ENCODE measurements at regions not wholly inside any gene's neighbourhood (a gene's known extent, or its start where the extent isn't known, plus 50 kb on each side); places are given as distances from the start of the nearest gene placed in this dataset.

DNA sequence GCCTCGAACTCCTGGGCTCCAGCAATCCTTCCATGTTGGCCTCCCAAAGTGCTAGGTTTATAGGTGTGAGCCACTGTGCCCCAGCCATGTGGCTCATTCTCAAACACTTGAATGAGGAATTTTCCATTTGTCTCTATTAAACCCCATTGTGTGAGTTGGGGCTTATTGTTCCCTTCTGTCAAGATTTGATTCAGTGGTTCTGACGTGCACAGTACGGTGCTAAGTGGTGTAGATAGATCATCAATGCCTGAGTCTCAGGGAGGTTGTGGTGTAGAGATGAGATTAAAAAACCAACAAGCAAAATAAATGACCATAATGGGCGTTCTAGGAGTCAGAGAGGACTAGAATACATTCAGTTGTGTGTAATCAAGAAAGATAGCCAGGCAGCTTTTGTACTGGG lies 335.6 kb downstream of the PRL start:
- Mint-ChIP-seq H3K27me3 (ENCODE audit: low read depth) (peaks cover 1% of the 10 kb centered on the region), H3K9me3 (ENCODE audit: insufficient read depth) (no peaks in the 10 kb centered on the region), H3K36me3 (ENCODE audit: low read depth) (no peaks in the 10 kb centered on the region), H3K4me3 (no peak overlapping the region), H3K4me1 (ENCODE audit: low read depth) (peaks cover 5% of the 10 kb centered on the region), H3K27ac (no peak overlapping the region)
- DNase-seq (no peak), ATAC-seq (no peak)
- ChIA-PET CTCF (interaction anchor here (1.1 kb wide), 1 partner anchor 366 kb away, joined by 3 read pairs; no protein-coding TSS in a partner anchor), POLR2A (no interaction called here)

DNA sequence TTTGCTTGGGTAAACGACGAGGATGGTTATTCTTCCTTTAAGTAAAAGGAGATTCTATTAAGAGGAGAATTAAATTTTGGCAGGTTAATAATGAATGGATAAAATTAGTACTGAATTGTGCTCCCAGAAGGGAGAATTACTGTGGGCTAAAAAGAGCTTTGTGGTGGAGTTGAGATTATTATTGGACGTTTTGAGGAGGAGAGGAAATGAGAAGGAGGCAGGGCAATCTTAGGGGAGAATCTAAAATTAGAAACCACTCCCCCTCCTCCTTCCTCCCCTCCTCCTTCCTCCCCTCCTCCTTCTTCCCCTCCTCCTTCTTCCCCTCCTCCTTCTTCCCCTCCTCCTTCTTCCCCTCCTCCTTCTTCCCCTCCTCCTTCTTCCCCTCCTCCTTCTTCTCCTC lies 331.8 kb downstream of the PRL start:
- Mint-ChIP-seq H3K4me1 (ENCODE audit: low read depth) (peaks cover 5% of the 10 kb centered on the region), H3K36me3 (ENCODE audit: low read depth) (no peaks in the 10 kb centered on the region), H3K4me3 (no peak overlapping the region), H3K9me3 (ENCODE audit: insufficient read depth) (no peaks in the 10 kb centered on the region), H3K27ac (no peak overlapping the region), H3K27me3 (ENCODE audit: low read depth) (peaks cover 1% of the 10 kb centered on the region)
- POLR2A ChIA-PET: no interaction called here
- ATAC-seq (no peak), DNase-seq (no peak)
- CTCF ChIA-PET: interaction anchor here (0.6 kb wide), 1 partner anchor 65 kb away, joined by 3 read pairs; no protein-coding TSS in a partner anchor

DNA sequence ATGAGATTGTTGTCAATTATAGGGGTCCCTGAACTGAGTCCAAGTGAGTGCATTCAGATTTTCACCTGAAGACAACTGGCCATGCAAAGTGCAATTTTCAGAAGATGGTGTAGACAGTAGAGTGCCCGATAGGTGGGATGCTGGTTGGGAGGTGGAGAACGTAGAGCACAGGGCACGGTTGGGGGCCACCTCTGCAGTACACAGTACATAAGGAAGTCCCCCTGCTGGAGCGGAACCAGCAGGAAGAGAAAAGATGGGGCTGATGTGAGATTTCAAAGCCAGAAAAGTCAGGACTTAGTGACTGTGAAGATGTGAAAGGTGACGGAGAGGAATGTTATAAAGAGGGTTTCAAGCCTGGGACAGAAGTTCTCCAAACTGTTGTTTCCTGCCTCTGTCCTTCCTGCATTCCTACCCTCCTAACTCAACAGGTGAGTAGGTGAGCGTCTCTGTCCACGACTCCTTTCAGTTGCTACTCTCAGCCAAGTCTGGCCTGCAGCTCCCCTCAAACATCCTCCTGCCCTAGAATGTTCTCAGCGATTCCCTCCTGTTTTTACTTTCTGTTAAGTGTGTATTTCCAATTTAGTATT lies 330.8 kb downstream of the PRL start:
- H3K36me3 Mint-ChIP-seq (ENCODE audit: low read depth): no peaks in the 10 kb centered on the region
- POLR2A ChIA-PET: no interaction called here
- H3K27me3 Mint-ChIP-seq (ENCODE audit: low read depth): peaks cover 1% of the 10 kb centered on the region
- CTCF ChIA-PET: no interaction called here
- H3K9me3 Mint-ChIP-seq (ENCODE audit: insufficient read depth): no peaks in the 10 kb centered on the region
- no peak overlapping the region for H3K27ac Mint-ChIP-seq
- ATAC-seq: no peak
- no peak overlapping the region for H3K4me3 Mint-ChIP-seq
- H3K4me1 Mint-ChIP-seq (ENCODE audit: low read depth): peaks cover 5% of the 10 kb centered on the region
- no peak for DNase-seq

DNA sequence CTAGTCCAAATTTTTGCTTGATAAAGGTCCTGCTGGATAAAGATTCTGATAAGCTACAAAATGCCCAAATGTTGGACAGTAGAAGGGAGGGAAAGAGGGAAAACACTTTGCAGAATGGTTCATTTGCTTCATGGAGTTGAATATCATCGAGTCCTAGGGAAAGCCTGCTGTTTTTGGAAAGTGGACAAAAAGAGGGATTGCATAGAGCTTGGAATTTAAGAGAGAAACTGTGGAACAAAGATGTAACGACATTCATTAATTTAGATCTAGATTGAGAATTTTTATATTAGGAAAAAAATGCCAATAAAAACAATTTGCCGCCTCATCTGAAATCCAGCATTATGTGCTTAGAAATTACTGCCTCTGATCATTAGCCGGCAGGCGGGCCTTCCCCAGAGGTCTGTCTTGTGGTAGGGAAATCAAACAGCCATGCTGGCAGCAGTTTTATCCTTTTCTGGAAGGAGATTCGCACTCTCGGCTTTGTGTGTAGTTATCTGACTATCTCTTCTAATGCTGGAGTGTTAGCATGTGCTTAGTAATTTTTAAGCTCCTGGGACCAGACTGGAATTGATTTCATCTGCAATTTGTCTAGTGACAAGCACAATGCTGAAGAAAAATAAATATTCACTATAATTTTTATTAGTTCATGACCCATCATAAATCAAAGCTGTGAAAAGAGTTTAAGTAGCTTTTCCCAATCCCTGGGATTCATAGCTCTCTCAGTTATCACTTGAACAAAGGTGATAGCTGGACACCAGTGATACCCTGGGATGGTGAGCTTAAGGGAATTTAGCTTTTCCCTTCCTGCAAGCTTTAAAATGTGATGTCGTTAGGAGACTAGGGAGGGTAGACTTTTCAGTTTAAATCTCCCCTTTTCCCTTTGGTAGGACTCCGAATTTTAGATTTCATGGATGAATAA lies 329.5 kb downstream of the PRL start:
- Mint-ChIP-seq H3K27ac (no peak overlapping the region), H3K4me3 (no peak overlapping the region), H3K27me3 (ENCODE audit: low read depth) (no peaks in the 10 kb centered on the region), H3K4me1 (ENCODE audit: low read depth) (peaks cover 5% of the 10 kb centered on the region), H3K9me3 (ENCODE audit: insufficient read depth) (no peaks in the 10 kb centered on the region), H3K36me3 (ENCODE audit: low read depth) (no peaks in the 10 kb centered on the region)
- ATAC-seq (no peak), DNase-seq (no peak)
- ChIA-PET CTCF (interaction anchor here (0.8 kb wide), 1 partner anchor 21 kb away, joined by 3 read pairs; no protein-coding TSS in a partner anchor), POLR2A (no interaction called here)

DNA sequence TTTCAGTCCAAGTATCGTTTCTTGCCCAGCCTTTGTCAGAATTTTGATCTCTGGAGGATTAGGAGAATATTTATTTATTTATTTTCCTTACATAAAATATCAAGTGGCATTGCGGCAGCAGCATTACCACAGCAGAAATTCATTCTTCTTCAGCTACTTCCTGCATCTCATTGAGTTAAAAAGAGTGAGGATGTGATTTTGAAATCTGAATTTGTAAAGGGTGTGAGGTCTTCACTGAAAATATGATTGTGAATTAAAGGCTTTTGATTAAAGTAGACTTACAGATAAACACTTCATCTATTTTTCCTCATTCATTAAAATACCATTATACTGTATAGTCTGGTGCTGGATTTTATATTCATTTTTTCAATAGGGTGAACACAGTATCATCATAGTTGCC lies 328.4 kb downstream of the PRL start:
- H3K4me1 Mint-ChIP-seq (ENCODE audit: low read depth): peaks cover 5% of the 10 kb centered on the region
- H3K9me3 Mint-ChIP-seq (ENCODE audit: insufficient read depth): no peaks in the 10 kb centered on the region
- H3K27ac Mint-ChIP-seq: no peak overlapping the region
- no peak overlapping the region for H3K4me3 Mint-ChIP-seq
- ATAC-seq (no peak), DNase-seq (no peak)
- ChIA-PET CTCF (no interaction called here), POLR2A (no interaction called here)
- H3K27me3 Mint-ChIP-seq (ENCODE audit: low read depth): no peaks in the 10 kb centered on the region
- H3K36me3 Mint-ChIP-seq (ENCODE audit: low read depth): no peaks in the 10 kb centered on the region

DNA sequence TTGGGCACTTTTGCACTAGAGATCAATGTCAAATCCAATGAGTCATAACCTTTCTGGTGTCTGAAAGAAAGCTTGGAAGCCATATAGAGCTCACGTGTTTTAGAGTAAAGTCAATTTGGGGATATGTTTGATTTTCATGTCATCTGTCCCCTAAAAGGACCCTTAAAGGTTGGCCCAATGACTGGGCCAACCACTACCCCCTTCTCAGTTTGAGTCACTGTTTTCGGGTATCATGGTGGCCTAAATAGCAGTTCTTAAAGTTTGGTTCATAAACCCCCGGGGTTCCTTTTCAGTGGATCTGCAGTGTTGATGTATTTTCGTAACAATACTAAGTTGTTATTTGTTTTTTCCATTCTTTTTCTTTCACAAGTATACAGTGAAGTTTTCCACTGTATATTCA lies 327.6 kb downstream of the PRL start:
- CTCF ChIA-PET: no interaction called here
- DNase-seq: no peak
- H3K4me1 Mint-ChIP-seq (ENCODE audit: low read depth): peaks cover 5% of the 10 kb centered on the region
- no peak overlapping the region for H3K4me3 Mint-ChIP-seq
- no peaks in the 10 kb centered on the region for H3K36me3 Mint-ChIP-seq (ENCODE audit: low read depth)
- no peaks in the 10 kb centered on the region for H3K27me3 Mint-ChIP-seq (ENCODE audit: low read depth)
- no peak overlapping the region for H3K27ac Mint-ChIP-seq
- no peaks in the 10 kb centered on the region for H3K9me3 Mint-ChIP-seq (ENCODE audit: insufficient read depth)
- POLR2A ChIA-PET: no interaction called here
- ATAC-seq: no peak

DNA sequence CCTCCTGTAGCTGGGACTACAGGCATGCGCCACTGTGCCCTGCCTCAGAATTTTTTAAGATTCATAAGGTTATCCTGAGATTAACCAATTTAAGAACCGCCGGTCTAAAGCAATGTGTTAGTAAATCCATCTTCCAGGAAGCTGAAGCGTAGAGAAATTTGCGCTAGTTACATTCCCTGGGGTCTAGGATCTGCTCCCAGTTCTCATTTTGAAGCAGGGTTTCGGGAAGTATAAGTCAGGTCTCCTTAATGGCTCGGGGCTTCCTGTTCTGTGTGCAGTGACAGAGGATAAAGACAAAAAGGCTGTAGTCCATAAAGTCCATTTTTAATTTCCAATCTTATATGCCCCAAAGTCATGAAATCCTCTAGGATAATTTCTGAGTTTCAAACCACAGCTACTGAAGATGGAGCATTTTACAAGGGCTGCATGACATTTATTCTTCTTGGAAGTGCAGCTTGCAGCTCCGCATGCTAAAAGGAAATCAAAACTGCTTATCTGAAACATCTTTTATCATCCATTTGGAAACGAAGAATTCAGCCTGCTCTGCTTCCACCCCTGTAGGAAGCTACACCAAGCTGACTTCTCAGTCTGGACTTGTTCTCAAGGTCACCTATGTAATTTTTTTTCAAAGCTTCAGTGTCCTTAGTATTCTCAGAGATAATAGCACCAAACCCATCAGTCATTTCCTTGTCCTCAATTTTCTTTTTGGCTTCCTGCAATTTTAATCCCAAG lies 326.1 kb downstream of the PRL start:
- no peak for ATAC-seq
- Mint-ChIP-seq H3K4me1 (ENCODE audit: low read depth) (no peaks in the 10 kb centered on the region), H3K4me3 (no peak overlapping the region), H3K27me3 (ENCODE audit: low read depth) (no peaks in the 10 kb centered on the region), H3K27ac (no peak overlapping the region), H3K36me3 (ENCODE audit: low read depth) (no peaks in the 10 kb centered on the region), H3K9me3 (ENCODE audit: insufficient read depth) (no peaks in the 10 kb centered on the region)
- CTCF ChIA-PET: no interaction called here
- POLR2A ChIA-PET: no interaction called here
- no peak for DNase-seq

DNA sequence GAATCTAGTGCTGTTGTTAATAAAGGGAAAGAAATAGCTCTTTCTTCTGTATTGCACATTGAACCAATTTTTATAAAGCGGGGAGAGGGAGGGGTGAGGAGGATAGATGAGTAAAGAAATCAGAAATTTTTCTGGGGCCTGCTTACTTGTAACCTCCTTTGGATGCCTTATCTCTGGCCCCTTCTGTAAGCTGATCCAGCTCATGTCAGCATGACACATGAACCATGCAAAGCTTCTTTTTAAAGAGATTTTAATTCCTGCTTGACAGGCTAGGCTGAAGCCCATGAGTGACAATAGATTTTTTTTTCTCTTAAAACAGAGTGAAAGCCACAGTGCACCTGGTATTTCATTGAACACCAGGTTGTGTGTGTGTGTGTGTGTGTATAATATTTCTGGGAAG lies 325.3 kb downstream of the PRL start:
- no peaks in the 10 kb centered on the region for H3K27me3 Mint-ChIP-seq (ENCODE audit: low read depth)
- ChIA-PET CTCF (no interaction called here), POLR2A (no interaction called here)
- H3K4me1 Mint-ChIP-seq (ENCODE audit: low read depth): no peaks in the 10 kb centered on the region
- no peak overlapping the region for H3K4me3 Mint-ChIP-seq
- H3K36me3 Mint-ChIP-seq (ENCODE audit: low read depth): no peaks in the 10 kb centered on the region
- H3K9me3 Mint-ChIP-seq (ENCODE audit: insufficient read depth): no peaks in the 10 kb centered on the region
- ATAC-seq: no peak
- DNase-seq: no peak
- H3K27ac Mint-ChIP-seq: no peak overlapping the region

DNA sequence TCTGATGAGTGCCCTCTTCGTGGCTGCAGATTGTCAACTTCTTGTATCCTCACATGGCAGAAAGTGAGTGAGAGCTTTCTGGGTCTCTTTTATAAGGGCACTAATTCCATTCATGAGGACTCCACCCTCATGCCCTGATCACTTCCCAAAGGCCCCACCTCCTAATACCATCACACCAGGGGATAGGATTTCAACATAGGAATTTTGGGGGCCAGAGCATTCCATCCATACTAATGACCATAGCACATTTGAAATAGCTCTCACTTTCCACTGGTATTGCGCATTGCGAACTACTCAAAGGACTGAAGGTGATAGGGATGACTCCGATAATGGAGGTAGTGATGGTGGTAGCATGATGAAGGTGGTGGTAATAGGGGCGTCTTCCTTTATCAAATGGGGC lies 324.3 kb downstream of the PRL start:
- Mint-ChIP-seq H3K36me3 (ENCODE audit: low read depth) (no peaks in the 10 kb centered on the region), H3K4me1 (ENCODE audit: low read depth) (no peaks in the 10 kb centered on the region), H3K27me3 (ENCODE audit: low read depth) (no peaks in the 10 kb centered on the region), H3K9me3 (ENCODE audit: insufficient read depth) (no peaks in the 10 kb centered on the region), H3K27ac (no peak overlapping the region), H3K4me3 (no peak overlapping the region)
- ATAC-seq (no peak), DNase-seq (no peak)
- POLR2A ChIA-PET: no interaction called here
- CTCF ChIA-PET: no interaction called here

DNA sequence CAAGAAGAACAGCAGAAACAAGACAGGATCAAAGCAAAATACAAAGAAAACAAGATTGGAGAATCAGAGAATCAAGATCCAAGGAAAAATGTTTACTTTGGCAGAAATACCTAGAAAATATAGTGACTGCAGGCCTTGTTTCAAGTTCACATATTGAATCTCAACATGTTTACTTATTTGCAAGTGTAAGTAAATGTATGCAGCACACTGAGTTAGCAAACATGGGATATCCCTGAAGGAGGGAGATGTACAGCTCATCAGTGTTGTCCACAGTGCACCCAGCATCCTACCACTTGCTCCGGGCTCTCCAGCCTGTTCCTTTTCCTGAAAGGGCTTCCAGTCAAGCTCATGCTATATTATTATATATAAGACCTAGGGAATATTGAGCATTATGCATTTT lies 319.5 kb downstream of the PRL start:
- Mint-ChIP-seq H3K9me3 (ENCODE audit: insufficient read depth) (no peaks in the 10 kb centered on the region), H3K27me3 (ENCODE audit: low read depth) (no peaks in the 10 kb centered on the region)
- DNase-seq: no peak

DNA sequence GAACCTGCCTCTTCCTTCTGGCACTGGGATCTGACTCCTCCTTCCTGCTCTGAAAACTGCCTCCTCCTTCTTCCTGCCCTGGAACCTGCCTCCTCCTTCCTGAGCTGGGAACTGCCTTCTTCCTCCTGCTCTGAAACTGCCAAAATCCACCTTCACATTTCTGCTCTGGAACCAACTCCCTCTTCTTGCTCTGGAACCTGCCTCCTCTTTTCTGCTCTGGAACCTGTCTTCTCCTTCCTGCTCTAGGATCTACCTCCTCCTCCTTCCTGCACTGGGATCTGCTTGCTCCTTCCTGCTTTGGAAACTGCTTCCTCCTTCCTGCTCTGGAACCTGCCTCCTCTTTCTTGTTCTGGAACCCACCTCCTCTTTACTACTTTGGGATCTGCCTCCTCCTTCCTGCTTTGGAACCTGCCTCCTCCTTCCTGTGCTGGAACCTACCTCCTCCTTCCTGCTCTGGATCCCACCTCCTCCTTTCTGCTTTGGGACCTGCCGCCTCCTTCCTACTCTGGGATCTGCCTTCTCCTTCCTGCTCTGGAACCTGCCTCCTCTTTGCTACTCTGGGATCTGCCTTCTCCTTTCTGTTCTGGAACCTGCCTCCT lies 315.5 kb downstream of the PRL start:
- no peaks in the 10 kb centered on the region for H3K36me3 Mint-ChIP-seq (ENCODE audit: low read depth)
- no peaks in the 10 kb centered on the region for H3K9me3 Mint-ChIP-seq (ENCODE audit: insufficient read depth)
- ATAC-seq (no peak), DNase-seq (no peak)
- peaks cover 5% of the 10 kb centered on the region for H3K4me1 Mint-ChIP-seq (ENCODE audit: low read depth)
- no peak overlapping the region for H3K27ac Mint-ChIP-seq
- ChIA-PET POLR2A (no interaction called here), CTCF (no interaction called here)
- H3K27me3 Mint-ChIP-seq (ENCODE audit: low read depth): no peaks in the 10 kb centered on the region
- no peak overlapping the region for H3K4me3 Mint-ChIP-seq

More for the DNA sequence above, 319.5 kb downstream of the PRL start:
- ChIA-PET POLR2A (no interaction called here), CTCF (no interaction called here)
- no peak overlapping the region for H3K27ac Mint-ChIP-seq
- H3K4me1 Mint-ChIP-seq (ENCODE audit: low read depth): peaks cover 4% of the 10 kb centered on the region
- ATAC-seq: no peak
- H3K4me3 Mint-ChIP-seq: no peak overlapping the region
- no peaks in the 10 kb centered on the region for H3K36me3 Mint-ChIP-seq (ENCODE audit: low read depth)

DNA sequence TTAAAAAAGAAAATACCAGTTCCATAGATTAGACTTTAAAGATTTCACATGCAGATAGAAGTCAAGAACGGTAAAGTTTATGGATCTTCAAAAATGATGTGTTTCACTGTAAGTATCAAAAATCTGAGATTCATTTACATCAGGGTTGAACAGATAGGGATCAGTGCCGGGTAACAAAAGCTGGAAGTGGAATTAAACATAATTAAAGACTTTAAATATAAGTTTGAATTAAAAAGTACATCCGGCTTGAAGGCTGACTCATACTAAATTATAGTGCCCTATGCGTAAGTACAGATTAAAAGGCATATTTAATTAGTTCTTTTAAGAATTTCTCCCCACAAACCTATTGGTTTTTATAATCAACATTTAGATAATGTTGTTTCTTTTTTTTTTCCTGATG lies 312.7 kb downstream of the PRL start:
- no peak overlapping the region for H3K4me3 Mint-ChIP-seq
- H3K9me3 Mint-ChIP-seq (ENCODE audit: insufficient read depth): no peaks in the 10 kb centered on the region
- DNase-seq: no peak
- ChIA-PET CTCF (no interaction called here), POLR2A (no interaction called here)
- no peak overlapping the region for H3K27ac Mint-ChIP-seq
- peaks cover 19% of the 10 kb centered on the region for H3K4me1 Mint-ChIP-seq (ENCODE audit: low read depth)
- H3K36me3 Mint-ChIP-seq (ENCODE audit: low read depth): no peaks in the 10 kb centered on the region
- H3K27me3 Mint-ChIP-seq (ENCODE audit: low read depth): no peaks in the 10 kb centered on the region
- ATAC-seq: no peak

All from activated CD8-positive, alpha-beta T cell treated with anti-CD3 and anti-CD28 coated beads, Interleukin-2, amount 10 ng/mL, durations not matched to agents 7 days and 5 days (primary cell).